DOHH2 (cell line): ENCODE measurements at regions not wholly inside any gene's neighbourhood (a gene's known extent, or its start where the extent isn't known, plus 50 kb on each side); places are given as distances from the start of the nearest gene placed in this dataset.

ENCODE experiments used
- H3F3A ChIP-seq: fragments of 200-600 bp; sonication (generic), shearing (Covaris generic); 2 replicates; pipeline ENCODE4 v1.6.0; 2016; ENCODE audit warnings: antibody characterized with exemption, mild to moderate bottlenecking; ENCODE audit not compliant: control insufficient read depth, insufficient read depth
- H3K27ac ChIP-seq: fragments of 200-600 bp; sonication (generic); 2 replicates; pipeline ENCODE4 v1.5.1; 2014; ENCODE audit warnings: low read depth, mild to moderate bottlenecking, low read length, moderate library complexity
- H3K27me3 ChIP-seq: fragments of 200-600 bp; sonication (generic); 2 replicates; pipeline ENCODE4 v1.6.1; 2014; ENCODE audit warnings: mild to moderate bottlenecking, low read length, mixed read lengths; ENCODE audit not compliant: control insufficient read depth
- H3K36me3 ChIP-seq: fragments of 200-600 bp; sonication (generic); 2 replicates; pipeline ENCODE4 v1.6.1; 2014; ENCODE audit warnings: mild to moderate bottlenecking, low read length, moderate library complexity, mixed read lengths; ENCODE audit not compliant: control insufficient read depth
- H3K4me1 ChIP-seq: fragments of 200-600 bp; sonication (generic); 2 replicates; pipeline ENCODE4 v1.6.1; 2014; ENCODE audit warnings: mild to moderate bottlenecking, low read length, mixed read lengths; ENCODE audit not compliant: control insufficient read depth
- H3K4me2 ChIP-seq: fragments of 200-600 bp; sonication (generic); 2 replicates; pipeline ENCODE4 v1.6.0; 2014; ENCODE audit warnings: mild to moderate bottlenecking, low read length, moderate library complexity
- H3K4me3 ChIP-seq: fragments of 200-600 bp; sonication (generic); 2 replicates; pipeline ENCODE4 v1.5.1; 2014; ENCODE audit warnings: mild to moderate bottlenecking, low read length, mixed read lengths
- H3K79me2 ChIP-seq: fragments of 200-600 bp; sonication (generic); 2 replicates; pipeline ENCODE4 v1.6.1; 2014; ENCODE audit warnings: mild to moderate bottlenecking, low read length, mixed read lengths; ENCODE audit not compliant: control insufficient read depth
- H3K9me2 ChIP-seq: fragments of 200-600 bp; sonication (generic); replicated peaks from 2 replicates; pipeline ENCODE4 v1.6.1; 2014; ENCODE audit warnings: mild to moderate bottlenecking, low read length, mixed read lengths; ENCODE audit not compliant: control insufficient read depth
- H3K9me3 ChIP-seq: fragments of 200-600 bp; sonication (generic); 2 replicates; pipeline ENCODE4 v1.6.1; 2014; ENCODE audit warnings: antibody characterized with exemption, low read length, mixed read lengths; ENCODE audit not compliant: control insufficient read depth, insufficient read depth
- H4K20me1 ChIP-seq: fragments of 200-600 bp; sonication (generic); 2 replicates; pipeline ENCODE4 v1.6.0; 2014; ENCODE audit warnings: low read depth, mild to moderate bottlenecking, antibody characterized with exemption, low read length, moderate library complexity; ENCODE audit not compliant: control insufficient read depth, insufficient read depth
- CTCF ChIP-seq: fragments of 200-600 bp; sonication (generic); IDR thresholded peaks from one replicate; pipeline ENCODE4 v1.5.1; 2014; ENCODE audit warnings: antibody characterized with exemption, mild to moderate bottlenecking, low read depth, low read length; ENCODE audit not compliant: poor library complexity, severe bottlenecking
- EZH2phosphoT487 ChIP-seq: fragments of 200-600 bp; sonication (generic); IDR thresholded peaks from 2 replicates; pipeline ENCODE4 v1.6.1; 2017; ENCODE audit warnings: borderline replicate concordance, mild to moderate bottlenecking, antibody characterized with exemption, low read length, moderate library complexity, mixed read lengths

GRCh38 chr4:24426557-24426956 is 157.8 kb downstream of the DHX15 start:
- H3K9me2 ChIP-seq: no peaks in the 10 kb centered on the region
- no peak overlapping the region for H3K4me2 ChIP-seq
- no peaks in the 10 kb centered on the region for H3K27me3 ChIP-seq
- H3K79me2 ChIP-seq: no peaks in the 10 kb centered on the region
- H3K27ac ChIP-seq: no peak overlapping the region
- no peaks in the 10 kb centered on the region for H4K20me1 ChIP-seq
- no peaks in the 10 kb centered on the region for H3F3A ChIP-seq
- H3K9me3 ChIP-seq: no peaks in the 10 kb centered on the region
- TF ChIP-seq EZH2phosphoT487: no peak
- no peak for TF ChIP-seq CTCF
- H3K4me1 ChIP-seq: no peaks in the 10 kb centered on the region
- H3K4me3 ChIP-seq: no peak overlapping the region
- H3K36me3 ChIP-seq: no peaks in the 10 kb centered on the region

- no peak overlapping the region for H3K4me3 ChIP-seq
- H3K27ac ChIP-seq: no peak overlapping the region
- H3K36me3 ChIP-seq: no peaks in the 10 kb centered on the region
- no peaks in the 10 kb centered on the region for H3K27me3 ChIP-seq
- no peaks in the 10 kb centered on the region for H4K20me1 ChIP-seq
- no peak overlapping the region for H3K4me2 ChIP-seq
- H3K9me2 ChIP-seq: no peaks in the 10 kb centered on the region
- H3K4me1 ChIP-seq: no peaks in the 10 kb centered on the region
- TF ChIP-seq EZH2phosphoT487 (no peak), CTCF (no peak)
- no peaks in the 10 kb centered on the region for H3K9me3 ChIP-seq
- no peaks in the 10 kb centered on the region for H3K79me2 ChIP-seq
- H3F3A ChIP-seq: no peaks in the 10 kb centered on the region
Measured at GRCh38 chr4:24425863-24426262, 158.5 kb downstream of the DHX15 start.

GRCh38 chr4:24423670-24424069 is 160.7 kb downstream of the DHX15 start:
- Histone ChIP-seq H3K9me3 (no peaks in the 10 kb centered on the region), H3K27me3 (no peaks in the 10 kb centered on the region), H4K20me1 (no peaks in the 10 kb centered on the region), H3K36me3 (no peaks in the 10 kb centered on the region), H3K79me2 (no peaks in the 10 kb centered on the region), H3K27ac (no peak overlapping the region), H3K9me2 (no peaks in the 10 kb centered on the region), H3K4me3 (no peak overlapping the region), H3K4me1 (no peaks in the 10 kb centered on the region), H3F3A (no peaks in the 10 kb centered on the region), H3K4me2 (no peak overlapping the region)
- TF ChIP-seq EZH2phosphoT487 (no peak), CTCF (no peak)

GRCh38 chr4:24422644-24423043 is 161.7 kb downstream of the DHX15 start:
- TF ChIP-seq CTCF (no peak), EZH2phosphoT487 (no peak)
- Histone ChIP-seq H3K4me1 (no peaks in the 10 kb centered on the region), H3K4me3 (no peak overlapping the region)

More at GRCh38 chr4:24422644-24423043, 161.7 kb downstream of the DHX15 start:
- H3K4me2 ChIP-seq: no peak overlapping the region
- no peaks in the 10 kb centered on the region for H3K79me2 ChIP-seq
- no peaks in the 10 kb centered on the region for H3K9me3 ChIP-seq
- no peaks in the 10 kb centered on the region for H3K9me2 ChIP-seq
- H3K27ac ChIP-seq: no peak overlapping the region
- no peaks in the 10 kb centered on the region for H3K27me3 ChIP-seq
- no peaks in the 10 kb centered on the region for H4K20me1 ChIP-seq
- H3K36me3 ChIP-seq: no peaks in the 10 kb centered on the region
- H3F3A ChIP-seq: no peaks in the 10 kb centered on the region
